Activated B cell treated with CpG ODN at 0.5 μM for 24 hours (primary cell): ENCODE measurements at regions not wholly inside any gene's neighbourhood (a gene's known extent, or its start where the extent isn't known, plus 50 kb on each side); places are given as distances from the start of the nearest gene placed in this dataset.

ENCODE experiments used
- ATAC-seq: fragments of 200-7000 bp; cut with Tn5 transposase; one replicate; pipeline ENCODE4 v1.10.0; 2021; ENCODE audit warnings: low read depth, mild to moderate bottlenecking, moderate library complexity
- CTCF ChIA-PET: fragments of 350-600 bp; sonication (Branson Sonifier 250); formaldehyde crosslinking; loops from one replicate; lab custom pipeline; 2021; ENCODE audit warnings: antibody characterized with exemption; lab: Charles Lee
- POLR2A ChIA-PET: fragments of 350-600 bp; sonication (Branson Sonifier 250); formaldehyde crosslinking; loops from one replicate; lab custom pipeline; 2021; ENCODE audit warnings: antibody characterized with exemption; lab: Charles Lee
- DNase-seq: peaks from one replicate; pipeline ENCODE4 v3.0.0; 2022
- H3K27ac Mint-ChIP-seq: one replicate; pipeline ENCODE4 v1.8.0; 2020; ENCODE audit warnings: mixed read lengths
- H3K27me3 Mint-ChIP-seq: one replicate; pipeline ENCODE4 v1.8.0; 2021; ENCODE audit warnings: mixed read lengths
- H3K36me3 Mint-ChIP-seq: one replicate; pipeline ENCODE4 v1.8.0; 2021; ENCODE audit warnings: low read depth, mixed read lengths
- H3K4me1 Mint-ChIP-seq: one replicate; pipeline ENCODE4 v1.8.0; 2021; ENCODE audit warnings: mixed read lengths
- H3K4me3 Mint-ChIP-seq: one replicate; pipeline ENCODE4 v1.8.0; 2020; ENCODE audit warnings: mild to moderate bottlenecking, mixed read lengths
- H3K9me3 Mint-ChIP-seq: one replicate; pipeline ENCODE4 v1.8.0; 2020; ENCODE audit warnings: mixed read lengths
- CTCF ChIP-seq: fragments of 200-600 bp; IDR thresholded peaks from one replicate; pipeline ENCODE4 v1.8.0; 2022; ENCODE audit warnings: antibody characterized with exemption, mild to moderate bottlenecking
- intact Hi-C: fragments of 100-400 bp; cut with micrococcal nuclease; formaldehyde crosslinking; loops from one replicate; pipeline ENCODE4 v1.15.1; 2024

- H3K9me3 Mint-ChIP-seq, result peaks cover 4% of the 10 kb centered on the region
- TF ChIP-seq CTCF, result no peak
- ChIA-PET POLR2A (no interaction called here), CTCF (no interaction called here)
- H3K36me3 Mint-ChIP-seq, result no peaks in the 10 kb centered on the region
- H3K4me1 Mint-ChIP-seq, result no peaks in the 10 kb centered on the region
- DNase-seq (no peak), ATAC-seq (no peak)
- H3K4me3 Mint-ChIP-seq, result no peak overlapping the region
- intact Hi-C loops, result no loop called here
- no peak overlapping the region for H3K27ac Mint-ChIP-seq
- H3K27me3 Mint-ChIP-seq, result no peaks in the 10 kb centered on the region
Observed at GRCh38 chr13:65473196-65473595, 1756.9 kb downstream of the PCDH9 start.

DNA sequence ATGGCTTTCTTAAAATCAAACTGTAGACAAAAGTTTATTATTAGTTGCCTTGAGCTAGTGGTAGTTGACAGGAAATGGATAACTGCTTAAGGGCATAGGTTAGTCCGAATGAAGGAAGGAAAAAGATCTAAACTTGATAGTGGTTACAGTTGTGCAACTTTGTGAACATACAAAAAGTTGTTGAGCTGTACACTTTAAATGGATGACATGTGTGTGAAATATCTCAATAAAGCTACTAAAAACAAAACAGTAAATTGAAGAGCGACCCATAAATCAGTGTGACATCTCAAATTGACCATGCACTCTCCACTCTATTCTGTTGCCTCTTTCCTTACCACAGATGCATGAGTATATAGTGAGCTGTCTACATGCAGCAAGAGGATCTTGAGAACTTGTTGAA is 1757.8 kb downstream of the PCDH9 start:
- no peaks in the 10 kb centered on the region for H3K4me1 Mint-ChIP-seq
- H3K4me3 Mint-ChIP-seq, result no peak overlapping the region
- no peak for TF ChIP-seq CTCF
- ChIA-PET CTCF (no interaction called here), POLR2A (no interaction called here)
- ATAC-seq, result no peak
- no peaks in the 10 kb centered on the region for H3K27me3 Mint-ChIP-seq
- peaks cover 4% of the 10 kb centered on the region for H3K9me3 Mint-ChIP-seq
- intact Hi-C loops, result no loop called here
- H3K27ac Mint-ChIP-seq, result no peak overlapping the region
- no peak for DNase-seq
- H3K36me3 Mint-ChIP-seq, result no peaks in the 10 kb centered on the region

GRCh38 chr13:65470781-65471180 is 1759.4 kb downstream of the PCDH9 start:
- ATAC-seq (no peak), DNase-seq (no peak)
- Mint-ChIP-seq H3K4me1 (no peaks in the 10 kb centered on the region), H3K27me3 (no peaks in the 10 kb centered on the region), H3K36me3 (no peaks in the 10 kb centered on the region), H3K4me3 (no peak overlapping the region), H3K27ac (no peak overlapping the region), H3K9me3 (peaks cover 6% of the 10 kb centered on the region)
- ChIA-PET CTCF (no interaction called here), POLR2A (no interaction called here)
- intact Hi-C loops, result no loop called here
- no peak for TF ChIP-seq CTCF

DNA sequence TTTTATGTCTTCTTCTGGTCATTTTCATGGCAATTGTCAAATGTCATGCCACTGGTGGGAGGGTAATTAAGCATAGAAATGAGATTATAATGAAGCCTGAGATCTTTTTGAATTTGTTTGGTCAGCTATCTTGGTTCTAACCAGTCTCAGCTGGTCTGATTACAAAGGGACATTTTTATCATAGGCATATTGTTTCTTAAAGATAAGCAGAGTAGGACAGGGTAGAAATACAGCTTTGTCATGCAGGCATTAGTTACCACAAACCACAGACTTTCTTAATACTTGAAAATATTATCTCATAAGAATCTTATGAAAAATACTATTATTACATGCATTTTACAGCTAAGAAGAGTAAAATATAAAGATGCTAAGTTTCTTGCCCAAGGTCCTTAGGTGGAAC is 1761.5 kb downstream of the PCDH9 start:
- intact Hi-C loops, result no loop called here
- Mint-ChIP-seq H3K9me3 (peaks cover 6% of the 10 kb centered on the region), H3K36me3 (no peaks in the 10 kb centered on the region), H3K4me3 (no peak overlapping the region), H3K4me1 (no peaks in the 10 kb centered on the region), H3K27me3 (no peaks in the 10 kb centered on the region), H3K27ac (no peak overlapping the region)
- CTCF ChIA-PET, result no interaction called here
- POLR2A ChIA-PET, result no interaction called here
- DNase-seq (no peak), ATAC-seq (no peak)
- TF ChIP-seq CTCF, result no peak

DNA sequence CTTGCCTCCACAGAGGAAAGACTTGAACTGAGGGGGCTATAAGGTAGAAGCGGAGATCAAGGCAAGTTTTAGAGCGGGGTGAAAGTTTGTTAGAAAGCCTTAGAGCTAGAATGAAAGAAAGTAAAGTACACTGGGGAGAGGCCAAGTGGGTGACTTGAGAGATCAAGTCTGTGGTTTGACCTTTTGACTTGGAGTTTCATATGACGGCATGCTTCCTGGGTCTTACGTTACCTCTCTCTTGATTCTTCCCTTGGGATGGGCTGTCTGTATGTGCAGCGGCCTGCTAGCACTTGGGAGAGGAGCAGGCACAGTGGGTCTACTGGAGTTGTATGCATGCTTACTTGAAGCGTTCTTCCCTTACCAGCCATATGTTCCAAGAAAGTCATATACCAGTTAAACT is 1768.5 kb downstream of the PCDH9 start:
- POLR2A ChIA-PET, result no interaction called here

More for the DNA sequence above, 1768.5 kb downstream of the PCDH9 start:
- no peak for DNase-seq
- no peak for TF ChIP-seq CTCF
- H3K36me3 Mint-ChIP-seq, result no peaks in the 10 kb centered on the region
- CTCF ChIA-PET, result no interaction called here
- no peak overlapping the region for H3K4me3 Mint-ChIP-seq
- H3K4me1 Mint-ChIP-seq, result no peaks in the 10 kb centered on the region
- ATAC-seq, result no peak
- intact Hi-C loops, result no loop called here
- H3K27me3 Mint-ChIP-seq, result no peaks in the 10 kb centered on the region
- H3K9me3 Mint-ChIP-seq, result peaks cover 8% of the 10 kb centered on the region
- no peak overlapping the region for H3K27ac Mint-ChIP-seq
